ENCODE measurements at regions not wholly inside any gene's neighbourhood (a gene's known extent, or its start where the extent isn't known, plus 50 kb on each side); places are given as distances from the start of the nearest gene placed in this dataset.
"Not testable (repeated sequence)": the region's sequence is repeated elsewhere in the genome, so short reads cannot be mapped to it uniquely, and the experiment has no call there.

DNA sequence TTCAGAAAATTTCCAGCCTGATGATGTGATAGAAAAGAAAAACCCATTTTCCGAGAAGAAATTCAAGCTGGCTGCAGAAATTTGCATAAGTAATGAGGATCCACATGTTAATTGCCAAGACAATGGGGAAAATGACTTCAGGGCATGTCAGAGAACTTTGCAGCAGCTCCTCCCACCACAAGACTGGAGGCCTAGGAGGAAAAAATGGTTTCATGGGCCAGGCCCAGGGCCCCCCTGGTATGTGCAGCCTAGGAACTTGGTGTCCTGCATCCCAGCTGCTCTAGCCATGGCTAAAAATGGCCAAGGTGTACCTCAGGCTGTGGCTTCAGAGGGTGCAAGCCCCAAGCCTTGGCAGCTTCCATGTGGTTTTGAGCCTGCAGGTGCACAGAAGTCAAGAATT is 152.0 kb upstream of the EPHA4 start:
- TF ChIP-seq, protein P1, sequence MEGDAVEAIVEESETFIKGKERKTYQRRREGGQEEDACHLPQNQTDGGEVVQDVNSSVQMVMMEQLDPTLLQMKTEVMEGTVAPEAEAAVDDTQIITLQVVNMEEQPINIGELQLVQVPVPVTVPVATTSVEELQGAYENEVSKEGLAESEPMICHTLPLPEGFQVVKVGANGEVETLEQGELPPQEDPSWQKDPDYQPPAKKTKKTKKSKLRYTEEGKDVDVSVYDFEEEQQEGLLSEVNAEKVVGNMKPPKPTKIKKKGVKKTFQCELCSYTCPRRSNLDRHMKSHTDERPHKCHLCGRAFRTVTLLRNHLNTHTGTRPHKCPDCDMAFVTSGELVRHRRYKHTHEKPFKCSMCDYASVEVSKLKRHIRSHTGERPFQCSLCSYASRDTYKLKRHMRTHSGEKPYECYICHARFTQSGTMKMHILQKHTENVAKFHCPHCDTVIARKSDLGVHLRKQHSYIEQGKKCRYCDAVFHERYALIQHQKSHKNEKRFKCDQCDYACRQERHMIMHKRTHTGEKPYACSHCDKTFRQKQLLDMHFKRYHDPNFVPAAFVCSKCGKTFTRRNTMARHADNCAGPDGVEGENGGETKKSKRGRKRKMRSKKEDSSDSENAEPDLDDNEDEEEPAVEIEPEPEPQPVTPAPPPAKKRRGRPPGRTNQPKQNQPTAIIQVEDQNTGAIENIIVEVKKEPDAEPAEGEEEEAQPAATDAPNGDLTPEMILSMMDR (IDR thresholded peaks at IDR 0.05): not testable (repeated sequence)
- TF ChIP-seq POLR2A (IDR thresholded peaks at IDR 0.05): not testable (repeated sequence)
